GM10266 (cell line): ENCODE measurements at regions not wholly inside any gene's neighbourhood (a gene's known extent, or its start where the extent isn't known, plus 50 kb on each side); places are given as distances from the start of the nearest gene placed in this dataset.

Experiments used
- DNase-seq: peaks from one replicate; pipeline ENCODE4 v3.0.0; 2012; ENCODE audit errors: extremely low spot score
- CTCF ChIP-seq: IDR thresholded peaks from 2 replicates; pipeline ENCODE4 v1.5.1; 2012; ENCODE audit warnings: mild to moderate bottlenecking, low read depth; ENCODE audit not compliant: control insufficient read depth, insufficient read depth; ENCODE audit errors: missing control alignments

- no peak for TF ChIP-seq CTCF
- no peak for DNase-seq
These were observed 362.3 kb upstream of the C2CD4B start for GRCh38 chr15:62527387-62527786.

GRCh38 chr15:62528505-62528904 lies 363.4 kb upstream of the C2CD4B start:
- no peak for DNase-seq
- TF ChIP-seq CTCF, result no peak

GRCh38 chr15:62532367-62532766 lies 367.3 kb upstream of the C2CD4B start:
- no peak for TF ChIP-seq CTCF
- DNase-seq, result no peak

GRCh38 chr15:62533687-62534086 lies 368.6 kb upstream of the C2CD4B start:
- DNase-seq, result no peak
- no peak for TF ChIP-seq CTCF

GRCh38 chr15:62534996-62535395 lies 369.9 kb upstream of the C2CD4B start:
- TF ChIP-seq CTCF, result no peak
- no peak for DNase-seq

GRCh38 chr15:62539236-62539635 lies 374.2 kb upstream of the C2CD4B start:
- no peak for DNase-seq
- no peak for TF ChIP-seq CTCF

GRCh38 chr15:62541250-62541649 lies 376.2 kb upstream of the C2CD4B start:
- DNase-seq, result no peak
- TF ChIP-seq CTCF, result no peak
